ENCODE measurements at regions not wholly inside any gene's neighbourhood (a gene's known extent, or its start where the extent isn't known, plus 50 kb on each side); places are given as distances from the start of the nearest gene placed in this dataset.
"Not testable (repeated sequence)": the region's sequence is repeated elsewhere in the genome, so short reads cannot be mapped to it uniquely, and the experiment has no call there.

- DNase-seq = no peak
Observed at GRCh38 chr12:83886479-83886878, 1026.1 kb downstream of the SLC6A15 start.

- not testable (repeated sequence) for DNase-seq
Observed at GRCh38 chr12:83870921-83871599, 1041.5 kb downstream of the SLC6A15 start.

DNA sequence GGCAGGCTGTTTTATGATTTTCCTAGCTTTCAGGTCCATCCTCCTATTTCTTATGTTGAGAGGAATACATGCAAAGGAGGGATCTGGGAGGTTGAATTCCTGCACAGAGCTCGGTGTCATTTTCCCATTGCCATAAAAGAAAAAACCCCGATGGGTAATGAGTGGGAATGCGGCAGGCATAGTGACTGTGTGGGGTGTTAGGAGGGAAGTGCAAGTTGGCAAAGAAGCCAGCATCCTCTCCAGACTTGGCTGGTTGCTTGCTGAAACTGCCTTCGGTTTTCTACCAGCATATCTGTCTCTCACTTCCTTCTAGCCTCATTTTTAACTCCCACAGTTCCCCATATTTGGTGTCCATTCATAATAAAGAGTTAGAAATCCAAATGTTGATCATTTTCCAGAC lies 1046.1 kb downstream of the SLC6A15 start:
- DNase-seq = no peak

DNA sequence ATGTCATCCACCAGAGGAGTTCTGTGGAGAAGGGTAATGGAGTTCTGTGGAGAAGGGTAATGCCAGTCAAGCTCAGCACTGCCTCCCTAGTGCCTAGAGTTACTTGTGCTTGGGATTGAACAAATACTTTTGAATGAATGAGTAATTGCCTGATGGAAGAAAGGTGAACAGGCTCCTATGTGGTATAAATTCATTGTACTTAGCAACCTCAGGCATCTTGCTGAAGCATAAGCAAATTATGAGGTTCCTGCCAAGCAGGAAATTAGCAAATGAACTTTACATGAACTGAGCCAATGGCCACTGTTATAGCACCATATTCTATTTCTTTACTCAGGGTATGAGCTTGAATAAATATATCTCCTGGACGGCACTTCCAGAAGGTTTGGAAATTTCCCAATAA lies 1047.2 kb downstream of the SLC6A15 start:
- DNase-seq = no peak

DNA sequence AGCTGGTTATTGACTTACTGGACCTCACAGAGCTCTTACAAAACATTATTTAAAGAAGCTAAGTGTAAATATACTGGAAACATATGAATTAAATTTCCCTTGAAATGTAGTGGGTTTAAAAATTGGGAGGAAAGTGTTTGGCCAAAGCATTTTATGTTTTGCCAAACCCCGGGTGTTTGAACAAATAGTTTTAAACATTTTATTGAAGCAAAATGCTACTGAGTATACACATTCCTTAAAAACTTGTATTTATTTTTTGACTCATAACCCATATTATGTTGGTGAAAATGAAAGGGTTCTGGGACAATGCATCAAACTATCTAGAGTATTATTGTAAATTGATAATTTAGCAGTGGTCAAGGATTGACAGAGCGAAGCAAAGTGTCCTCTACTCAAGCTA lies 1048.5 kb downstream of the SLC6A15 start:
- DNase-seq = no peak

DNA sequence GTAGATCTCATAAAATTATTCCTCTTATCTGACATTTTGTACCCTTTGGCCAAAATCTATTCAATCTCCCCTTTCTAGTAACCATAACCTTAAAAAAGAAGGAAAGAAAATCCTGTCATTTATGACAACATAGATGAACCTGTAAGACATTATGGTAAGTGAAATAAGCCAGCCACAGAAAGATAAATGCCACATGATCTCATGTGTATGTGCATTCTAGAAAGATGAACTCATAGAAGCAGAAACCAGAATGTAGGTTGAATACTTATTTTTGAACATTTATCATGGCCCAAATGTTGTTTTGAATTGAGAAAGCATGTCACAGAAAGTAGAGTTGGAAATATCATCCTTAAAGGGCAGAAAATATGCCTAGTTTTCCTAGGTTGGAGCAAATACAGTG lies 1053.6 kb downstream of the SLC6A15 start:
- no peak for DNase-seq

GRCh38 chr12:83856803-83857202 lies 1055.8 kb downstream of the SLC6A15 start:
- DNase-seq = no peak

DNA sequence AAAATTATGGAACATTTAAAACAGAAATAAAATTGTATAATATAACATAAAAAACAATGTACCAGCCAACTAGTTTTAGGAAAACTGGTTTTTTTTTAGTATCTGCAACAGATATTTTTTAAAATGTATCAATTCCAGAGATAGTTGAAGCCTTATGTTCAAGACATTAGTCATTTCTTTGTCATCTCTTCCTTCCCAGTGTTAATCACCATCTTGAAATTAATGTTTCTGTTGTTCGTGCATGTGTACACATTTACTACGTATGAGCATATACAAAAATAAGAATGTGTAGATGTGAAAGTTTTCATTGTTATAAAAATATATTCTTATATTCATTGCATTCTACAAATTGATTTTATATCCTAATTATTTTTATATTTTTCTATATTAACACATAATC lies 1062.1 kb downstream of the SLC6A15 start:
- DNase-seq = no peak

DNA sequence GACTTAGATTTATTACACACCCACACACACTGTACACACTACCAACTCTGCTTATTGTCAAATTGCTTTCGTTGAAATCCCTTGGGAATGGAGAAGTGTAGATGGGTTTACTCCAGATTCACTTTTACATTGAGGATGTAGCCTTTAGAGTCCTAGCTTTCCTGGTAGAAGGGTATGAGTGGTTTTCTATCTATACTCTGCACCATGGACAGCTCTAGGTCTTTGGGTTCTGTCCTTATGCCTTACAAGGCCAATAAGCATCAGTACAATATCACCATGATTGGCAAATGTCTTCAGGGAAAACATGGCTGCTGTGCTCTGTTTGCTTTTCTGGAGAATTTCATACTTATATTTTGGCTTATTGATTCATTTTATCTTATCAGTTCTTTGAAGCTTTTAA lies 1063.9 kb downstream of the SLC6A15 start:
- DNase-seq = no peak

GRCh38 chr12:83843541-83843940 lies 1069.1 kb downstream of the SLC6A15 start:
- DNase-seq = no peak

- no peak for DNase-seq
Observed at GRCh38 chr12:83841620-83842019, 1071.0 kb downstream of the SLC6A15 start.

GRCh38 chr12:83827860-83828259 lies 1084.7 kb downstream of the SLC6A15 start:
- DNase-seq = no peak

- DNase-seq = no peak
Observed at GRCh38 chr12:83827193-83827592, 1085.4 kb downstream of the SLC6A15 start.

DNA sequence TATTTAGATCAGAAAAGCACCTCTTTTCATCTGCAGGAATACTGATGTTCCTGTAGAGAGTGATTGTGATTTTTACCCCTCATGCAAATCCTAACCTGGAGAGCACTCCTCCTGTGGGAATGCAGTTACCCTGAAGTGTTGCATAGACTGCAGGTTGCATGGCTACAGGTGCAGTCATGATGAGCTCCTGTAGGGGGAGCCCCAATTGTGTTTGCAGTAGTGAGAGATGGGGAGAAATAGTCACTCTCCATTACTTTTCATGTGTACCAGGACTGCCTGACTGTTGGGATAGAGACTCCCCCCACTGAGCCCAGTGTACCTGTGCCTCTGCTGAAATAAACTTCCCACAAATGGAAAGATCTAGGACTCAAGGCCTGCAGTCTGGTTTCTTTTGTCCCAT lies 1086.5 kb downstream of the SLC6A15 start:
- no peak for DNase-seq

- no peak for DNase-seq
Observed at GRCh38 chr12:83823386-83824045, 1089.1 kb downstream of the SLC6A15 start.

DNA sequence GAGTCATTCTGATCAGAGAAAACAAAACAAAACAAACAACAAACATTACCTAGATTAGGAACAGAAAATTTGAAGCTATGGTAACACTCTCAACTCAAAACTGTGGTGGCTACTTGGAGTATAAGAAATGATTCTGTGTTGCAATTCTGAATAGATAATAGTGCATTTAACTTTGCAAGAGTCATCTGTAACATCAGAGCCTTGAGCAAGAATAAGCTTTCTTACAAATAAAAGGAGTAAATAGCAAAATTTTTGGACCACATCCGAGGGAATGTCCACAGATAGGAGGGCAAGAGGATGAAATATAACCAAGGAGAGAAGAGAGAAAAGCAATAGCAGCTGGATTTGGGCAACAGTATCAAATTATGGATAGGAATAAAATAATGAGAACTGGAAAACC lies 1090.6 kb downstream of the SLC6A15 start:
- DNase-seq = no peak

GRCh38 chr12:83818881-83819280 lies 1093.7 kb downstream of the SLC6A15 start:
- DNase-seq = no peak

- DNase-seq = no peak
Observed at GRCh38 chr12:83817730-83818129, 1094.9 kb downstream of the SLC6A15 start.

DNA sequence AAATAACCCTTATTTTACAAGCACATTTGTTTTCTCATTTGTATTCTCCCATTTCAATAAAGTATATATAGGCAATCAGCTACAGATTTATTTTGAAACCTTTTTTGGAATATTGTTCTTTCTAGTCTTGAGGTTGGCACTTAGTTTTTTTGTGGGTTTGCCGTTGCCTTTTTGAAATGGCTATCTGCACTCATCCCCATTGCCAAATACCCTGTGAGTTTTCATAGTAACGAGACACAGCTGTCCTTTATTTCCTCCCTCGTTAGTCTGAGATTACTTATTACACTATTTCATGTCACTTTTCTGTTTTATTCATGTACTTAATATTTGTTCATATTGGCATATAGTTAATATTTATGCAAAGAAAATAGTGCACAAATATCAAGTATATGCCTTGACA lies 1104.0 kb downstream of the SLC6A15 start:
- DNase-seq = no peak

GRCh38 chr12:83807871-83808270 lies 1104.7 kb downstream of the SLC6A15 start:
- no peak for DNase-seq

DNA sequence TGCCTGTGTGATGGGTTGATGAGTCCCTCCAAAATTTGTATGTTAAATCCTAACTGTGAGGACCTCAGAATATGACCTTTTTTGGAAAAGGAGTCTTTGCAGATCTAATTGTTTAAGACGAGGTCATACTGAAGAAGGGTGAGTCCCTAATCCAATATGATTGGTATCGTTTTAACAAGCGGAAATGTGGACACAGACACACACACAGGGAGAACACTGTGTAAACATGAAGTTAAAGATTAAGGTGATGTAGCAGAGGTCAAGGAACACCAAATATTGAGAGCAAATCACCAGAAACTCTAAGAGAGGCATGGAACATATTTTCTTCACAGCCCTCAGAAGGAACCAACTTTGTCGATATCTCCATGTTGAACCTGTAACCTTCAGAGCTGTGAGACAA lies 1106.7 kb downstream of the SLC6A15 start:
- no peak for DNase-seq

GRCh38 chr12:83805156-83805772 lies 1107.3 kb downstream of the SLC6A15 start:
- no peak for DNase-seq

DNA sequence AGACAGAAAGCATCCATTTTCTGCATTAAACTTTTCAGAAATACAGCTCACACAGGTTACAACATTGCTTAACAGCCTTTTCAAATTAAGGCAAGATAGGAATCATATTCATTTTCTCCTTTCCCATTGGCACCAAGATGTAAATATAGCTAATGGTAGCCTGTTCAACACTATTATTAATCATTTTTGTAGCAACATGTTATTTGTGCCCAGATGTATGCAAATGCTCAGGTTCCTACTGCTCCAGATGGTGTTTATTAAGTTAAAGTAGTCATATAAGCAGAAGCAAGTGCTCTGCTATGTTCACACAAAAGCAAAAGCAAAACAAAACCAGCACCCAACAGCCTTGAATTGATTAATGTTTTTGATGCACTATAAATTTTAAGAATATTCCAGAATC lies 1110.6 kb downstream of the SLC6A15 start:
- DNase-seq = no peak

GRCh38 chr12:83800022-83800421 lies 1112.6 kb downstream of the SLC6A15 start:
- no peak for DNase-seq

DNA sequence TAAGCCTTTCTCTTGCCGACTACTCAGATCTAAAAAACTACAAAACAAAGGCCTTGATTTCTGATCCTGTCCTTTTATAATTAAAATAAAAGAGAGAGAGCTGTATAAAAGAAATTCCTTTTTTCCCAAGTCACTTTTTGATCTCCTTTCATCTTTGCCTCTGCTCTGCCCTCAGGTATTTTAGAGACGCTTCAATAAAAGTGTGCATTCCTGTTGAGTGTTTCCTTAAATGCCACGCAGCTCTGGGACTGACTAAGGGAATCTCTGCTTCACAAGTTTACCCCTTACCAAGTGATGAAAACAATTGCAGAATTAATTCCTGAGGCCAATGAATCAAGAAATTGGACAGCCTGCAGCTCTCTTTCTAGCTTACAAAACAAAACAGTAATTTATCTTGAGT lies 1109.8 kb downstream of the TMTC2 start:
- DNase-seq = no peak

All from kidney glomerular epithelial cell (primary cell).